Hepatocyte (in vitro differentiated cells): ENCODE measurements at regions not wholly inside any gene's neighbourhood (a gene's known extent, or its start where the extent isn't known, plus 50 kb on each side); places are given as distances from the start of the nearest gene placed in this dataset.

ENCODE experiments used
- DNase-seq: peaks from one replicate; pipeline ENCODE4 v3.0.0-alpha.2; 2016; ENCODE audit warnings: low spot score
- H2AFZ ChIP-seq: fragments of 200-600 bp; sonication (generic); 2 replicates; pipeline ENCODE4 v1.6.0; 2016; ENCODE audit warnings: antibody characterized with exemption, mild to moderate bottlenecking
- H3K27ac ChIP-seq: fragments of 200-600 bp; sonication (generic); 2 replicates; pipeline ENCODE4 v1.5.1; 2016; ENCODE audit warnings: mild to moderate bottlenecking
- H3K27me3 ChIP-seq: fragments of 200-600 bp; sonication (generic); 2 replicates; pipeline ENCODE4 v1.6.1; 2016
- H3K36me3 ChIP-seq: fragments of 200-600 bp; sonication (generic); replicated peaks from 2 replicates; pipeline ENCODE4 v1.5.1; 2016; ENCODE audit warnings: low read depth; ENCODE audit not compliant: insufficient read depth
- H3K4me1 ChIP-seq: fragments of 200-600 bp; sonication (generic); 2 replicates; pipeline ENCODE4 v1.5.1; 2016; ENCODE audit warnings: mild to moderate bottlenecking, moderate library complexity; ENCODE audit not compliant: insufficient read depth
- H3K4me2 ChIP-seq: fragments of 200-600 bp; sonication (generic); 2 replicates; pipeline ENCODE4 v1.6.0; 2016
- H3K4me3 ChIP-seq: fragments of 200-600 bp; sonication (generic); 2 replicates; pipeline ENCODE4 v1.5.1; 2016; ENCODE audit warnings: mild to moderate bottlenecking
- H3K79me2 ChIP-seq: fragments of 200-600 bp; sonication (generic); 2 replicates; pipeline ENCODE4 v1.6.0; 2017; ENCODE audit warnings: mild to moderate bottlenecking
- H3K9me2 ChIP-seq: fragments of 200-600 bp; sonication (generic); replicated peaks from 2 replicates; pipeline ENCODE4 v1.6.0; 2017; ENCODE audit warnings: mild to moderate bottlenecking; ENCODE audit not compliant: insufficient read depth
- H3K9me3 ChIP-seq: fragments of 200-600 bp; sonication (generic); 2 replicates; pipeline ENCODE4 v1.5.1; 2016; ENCODE audit warnings: low read depth, mild to moderate bottlenecking
- H4K20me1 ChIP-seq: fragments of 200-600 bp; sonication (generic); 2 replicates; pipeline ENCODE4 v1.6.0; 2016; ENCODE audit warnings: mild to moderate bottlenecking; ENCODE audit not compliant: insufficient read depth, poor library complexity, severe bottlenecking
- CTCF ChIP-seq: fragments of 200-600 bp; sonication (generic); IDR thresholded peaks from 2 replicates; pipeline ENCODE4 v1.5.1; 2016; ENCODE audit warnings: antibody characterized with exemption, mild to moderate bottlenecking; ENCODE audit not compliant: poor library complexity
- EZH2 ChIP-seq: fragments of 200-600 bp; sonication (generic); IDR thresholded peaks from 2 replicates; pipeline ENCODE4 v1.6.1; 2016; ENCODE audit warnings: antibody characterized with exemption, mild to moderate bottlenecking, borderline replicate concordance
- EZH2phosphoT487 ChIP-seq: fragments of 200-600 bp; sonication (generic); IDR thresholded peaks from one replicate; pipeline ENCODE4 v1.6.1; 2018; ENCODE audit warnings: antibody characterized with exemption, mild to moderate bottlenecking, low read depth, moderate library complexity; ENCODE audit not compliant: unreplicated experiment, severe bottlenecking
- WGBS: methylation state at CpG from one replicate; pipeline ENCODE4 v1.1.6; 2016; ENCODE audit warnings: low lambda C conversion rate; ENCODE audit errors: missing lambda C conversion rate; 5-methylcytosine and 5-hydroxymethylcytosine counted together

GRCh38 chr20:41992481-41992880 is 374.3 kb upstream of the CHD6 start:
- H3K27me3 ChIP-seq = no peaks in the 10 kb centered on the region
- H3K4me1 ChIP-seq = no peaks in the 10 kb centered on the region
- H3K27ac ChIP-seq = no peak overlapping the region
- WGBS = 71% methylated on average over 4 of the region's 4 CpGs
- no peak for TF ChIP-seq CTCF
- TF ChIP-seq EZH2 = no peak
- no peak for TF ChIP-seq EZH2phosphoT487
- H2AFZ ChIP-seq = no peak overlapping the region
- H3K79me2 ChIP-seq = no peaks in the 10 kb centered on the region
- DNase-seq = no peak
- no peak overlapping the region for H3K4me3 ChIP-seq
- H3K9me3 ChIP-seq = no peaks in the 10 kb centered on the region
- H3K36me3 ChIP-seq = no peaks in the 10 kb centered on the region
- H3K9me2 ChIP-seq = no peaks in the 10 kb centered on the region
- no peak overlapping the region for H3K4me2 ChIP-seq
- H4K20me1 ChIP-seq = no peaks in the 10 kb centered on the region

- H3K4me1 ChIP-seq = no peaks in the 10 kb centered on the region
- H3K4me2 ChIP-seq = no peak overlapping the region
- H3K9me2 ChIP-seq = no peaks in the 10 kb centered on the region
- DNase-seq = no peak
- H3K27ac ChIP-seq = no peak overlapping the region
- TF ChIP-seq EZH2 = no peak
- TF ChIP-seq CTCF = no peak
- no peak for TF ChIP-seq EZH2phosphoT487
- H3K9me3 ChIP-seq = no peaks in the 10 kb centered on the region
- H3K79me2 ChIP-seq = no peaks in the 10 kb centered on the region
- H3K27me3 ChIP-seq = no peaks in the 10 kb centered on the region
- no peaks in the 10 kb centered on the region for H4K20me1 ChIP-seq
- no peak overlapping the region for H2AFZ ChIP-seq
- H3K36me3 ChIP-seq = no peaks in the 10 kb centered on the region
- 76% methylated on average over 1 of the region's 1 CpG for WGBS
- no peak overlapping the region for H3K4me3 ChIP-seq
These were observed 373.2 kb upstream of the CHD6 start for GRCh38 chr20:41991412-41991811.

GRCh38 chr20:41989935-41990635 is 371.9 kb upstream of the CHD6 start:
- H3K4me3 ChIP-seq = no peak overlapping the region
- H3K79me2 ChIP-seq = no peaks in the 10 kb centered on the region
- H3K27me3 ChIP-seq = no peaks in the 10 kb centered on the region
- no peak overlapping the region for H3K27ac ChIP-seq
- peak; percentile 22 for DNase-seq
- WGBS = 34% methylated on average over 10 of the region's 10 CpGs
- no peaks in the 10 kb centered on the region for H4K20me1 ChIP-seq
- TF ChIP-seq EZH2phosphoT487 (no peak), EZH2 (no peak), CTCF (no peak)
- no peak overlapping the region for H2AFZ ChIP-seq
- no peaks in the 10 kb centered on the region for H3K9me2 ChIP-seq
- H3K4me1 ChIP-seq = no peaks in the 10 kb centered on the region
- H3K9me3 ChIP-seq = no peaks in the 10 kb centered on the region
- peak overlapping the region; percentile 35 for H3K4me2 ChIP-seq
- H3K36me3 ChIP-seq = no peaks in the 10 kb centered on the region
